ENCODE measurements at regions not wholly inside any gene's neighbourhood (a gene's known extent, or its start where the extent isn't known, plus 50 kb on each side); places are given as distances from the start of the nearest gene placed in this dataset.

- TF ChIP-seq POLR2A (IDR thresholded peaks at IDR 0.05; ENCODE audit: low read depth, low read length), result no peak
- DNase-seq (ENCODE audit: insufficient read length, low spot score) (no peak), FAIRE-seq (no peak)
Observed at GRCh38 chr6:105802703-105803102, 283.4 kb upstream of the PRDM1 start.

- no peak for TF ChIP-seq POLR2A (IDR thresholded peaks at IDR 0.05; ENCODE audit: low read depth, low read length)
- DNase-seq (ENCODE audit: insufficient read length, low spot score), result no peak
- FAIRE-seq, result no peak
Observed at GRCh38 chr6:105800871-105801270, 285.3 kb upstream of the PRDM1 start.

- DNase-seq (ENCODE audit: insufficient read length, low spot score) (no peak), FAIRE-seq (no peak)
- TF ChIP-seq POLR2A (IDR thresholded peaks at IDR 0.05; ENCODE audit: low read depth, low read length), result no peak
Observed at GRCh38 chr6:105800398-105800797, 285.7 kb upstream of the PRDM1 start.

GRCh38 chr6:105799056-105799455 lies 287.1 kb upstream of the PRDM1 start:
- FAIRE-seq, result no peak
- DNase-seq (ENCODE audit: insufficient read length, low spot score), result no peak
- no peak for TF ChIP-seq POLR2A (IDR thresholded peaks at IDR 0.05; ENCODE audit: low read depth, low read length)

GRCh38 chr6:105797983-105798453 lies 288.1 kb upstream of the PRDM1 start:
- no peak for TF ChIP-seq POLR2A (IDR thresholded peaks at IDR 0.05; ENCODE audit: low read depth, low read length)
- DNase-seq (ENCODE audit: insufficient read length, low spot score) (no peak), FAIRE-seq (no peak)

- FAIRE-seq, result no peak
- no peak for TF ChIP-seq POLR2A (IDR thresholded peaks at IDR 0.05; ENCODE audit: low read depth, low read length)
- DNase-seq (ENCODE audit: insufficient read length, low spot score), result no peak
Observed at GRCh38 chr6:105797286-105797979, 288.7 kb upstream of the PRDM1 start.

GRCh38 chr6:105795913-105796517 lies 290.1 kb upstream of the PRDM1 start:
- TF ChIP-seq POLR2A (IDR thresholded peaks at IDR 0.05; ENCODE audit: low read depth, low read length), result no peak
- no peak for FAIRE-seq
- DNase-seq (ENCODE audit: insufficient read length, low spot score), result no peak

- TF ChIP-seq POLR2A (IDR thresholded peaks at IDR 0.05; ENCODE audit: low read depth, low read length), result no peak
- DNase-seq (ENCODE audit: insufficient read length, low spot score), result no peak
- no peak for FAIRE-seq
Observed at GRCh38 chr6:105795366-105795765, 290.8 kb upstream of the PRDM1 start.

- no peak for DNase-seq (ENCODE audit: insufficient read length, low spot score)
- no peak for TF ChIP-seq POLR2A (IDR thresholded peaks at IDR 0.05; ENCODE audit: low read depth, low read length)
- FAIRE-seq, result no peak
Observed at GRCh38 chr6:105794870-105795269, 291.3 kb upstream of the PRDM1 start.

GRCh38 chr6:105794239-105794638 lies 291.9 kb upstream of the PRDM1 start:
- DNase-seq (ENCODE audit: insufficient read length, low spot score), result no peak
- FAIRE-seq, result no peak
- no peak for TF ChIP-seq POLR2A (IDR thresholded peaks at IDR 0.05; ENCODE audit: low read depth, low read length)

GRCh38 chr6:105793130-105793529 lies 293.0 kb upstream of the PRDM1 start:
- no peak for TF ChIP-seq POLR2A (IDR thresholded peaks at IDR 0.05; ENCODE audit: low read depth, low read length)
- no peak for DNase-seq (ENCODE audit: insufficient read length, low spot score)
- no peak for FAIRE-seq

- no peak for TF ChIP-seq POLR2A (IDR thresholded peaks at IDR 0.05; ENCODE audit: low read depth, low read length)
- DNase-seq (ENCODE audit: insufficient read length, low spot score), result no peak
- no peak for FAIRE-seq
Observed at GRCh38 chr6:105791583-105792318, 294.4 kb upstream of the PRDM1 start.

GRCh38 chr6:105791179-105791578 lies 295.0 kb upstream of the PRDM1 start:
- TF ChIP-seq POLR2A (IDR thresholded peaks at IDR 0.05; ENCODE audit: low read depth, low read length), result no peak
- DNase-seq (ENCODE audit: insufficient read length, low spot score), result no peak
- FAIRE-seq, result no peak

- no peak for FAIRE-seq
Observed at GRCh38 chr6:105790635-105791034, 295.5 kb upstream of the PRDM1 start.

More at GRCh38 chr6:105790635-105791034, 295.5 kb upstream of the PRDM1 start:
- no peak for TF ChIP-seq POLR2A (IDR thresholded peaks at IDR 0.05; ENCODE audit: low read depth, low read length)
- no peak for DNase-seq (ENCODE audit: insufficient read length, low spot score)
